HCT116 (cell line): ENCODE measurements at regions not wholly inside any gene's neighbourhood (a gene's known extent, or its start where the extent isn't known, plus 50 kb on each side); places are given as distances from the start of the nearest gene placed in this dataset.

Experiments
- CEBPB ChIP-seq: IDR thresholded peaks from 2 replicates; pipeline ENCODE4 v1.6.1; 2012; ENCODE audit warnings: low read depth
- CTCF ChIP-seq, 3 experiments: fragments of 200-600 bp in 1 of 3; sonication (generic) in 1 of 3; IDR thresholded peaks in 2 of 3; conservative IDR thresholded peaks in 1 of 3; 2 replicates each; pipeline ENCODE4 v1.5.1; 2012 to 2017; ENCODE audit warnings: low read depth in 2 of 3, low read length in 2 of 3, antibody characterized with exemption in 1 of 3, borderline replicate concordance in 1 of 3, control low read depth in 1 of 3, mild to moderate bottlenecking in 1 of 3, mixed read lengths in 1 of 3, mixed run types in 1 of 3, moderate library complexity in 1 of 3; ENCODE audit not compliant: insufficient read depth in 1 of 3
- ELF1 ChIP-seq: IDR thresholded peaks from 2 replicates; pipeline ENCODE4 v1.6.1; 2012; ENCODE audit warnings: low read depth, borderline replicate concordance
- EZH2 ChIP-seq: fragments of 200-600 bp; sonication (generic); IDR thresholded peaks from 2 replicates; pipeline ENCODE4 v1.6.1; 2017; ENCODE audit warnings: antibody characterized with exemption, mixed run types
- EZH2phosphoT487 ChIP-seq: fragments of 200-600 bp; IDR thresholded peaks from 2 replicates; pipeline ENCODE4 v1.6.1; 2018; ENCODE audit warnings: antibody characterized with exemption, borderline replicate concordance
- POLR2A ChIP-seq: IDR thresholded peaks from 2 replicates; pipeline ENCODE4 v1.7.0; 2011; ENCODE audit warnings: borderline replicate concordance; ENCODE audit not compliant: insufficient read depth, insufficient read length; ENCODE audit errors: extremely low read depth
- POLR2AphosphoS5 ChIP-seq: IDR thresholded peaks from 2 replicates; pipeline ENCODE4 v1.6.1; 2011; ENCODE audit warnings: mild to moderate bottlenecking, low read depth, low read length, moderate library complexity
- SIN3A ChIP-seq: IDR thresholded peaks from 2 replicates; pipeline ENCODE4 v1.6.1; 2012; ENCODE audit warnings: low read depth
- SRF ChIP-seq: IDR thresholded peaks from 2 replicates; pipeline ENCODE4 v1.6.1; 2012; ENCODE audit warnings: low read depth
- TCF7L2 ChIP-seq: IDR thresholded peaks from 2 replicates; pipeline ENCODE4 v1.7.0; 2011; ENCODE audit warnings: borderline replicate concordance, inconsistent platforms; ENCODE audit not compliant: insufficient read depth, insufficient read length; ENCODE audit errors: extremely low read depth
- YY1 ChIP-seq: IDR thresholded peaks from 2 replicates; pipeline ENCODE4 v1.6.1; 2011; ENCODE audit warnings: low read length, low read depth, moderate library complexity, mild to moderate bottlenecking; ENCODE audit not compliant: insufficient replicate concordance; ENCODE audit errors: extremely low read depth
- TF ChIP-seq, protein P1 (sequence below): IDR thresholded peaks from 2 replicates; pipeline ENCODE4 v1.6.1; 2012; ENCODE audit warnings: low read depth
- TF ChIP-seq, protein P2 (sequence below): IDR thresholded peaks from 2 replicates; pipeline ENCODE4 v1.6.1; 2012

DNA sequence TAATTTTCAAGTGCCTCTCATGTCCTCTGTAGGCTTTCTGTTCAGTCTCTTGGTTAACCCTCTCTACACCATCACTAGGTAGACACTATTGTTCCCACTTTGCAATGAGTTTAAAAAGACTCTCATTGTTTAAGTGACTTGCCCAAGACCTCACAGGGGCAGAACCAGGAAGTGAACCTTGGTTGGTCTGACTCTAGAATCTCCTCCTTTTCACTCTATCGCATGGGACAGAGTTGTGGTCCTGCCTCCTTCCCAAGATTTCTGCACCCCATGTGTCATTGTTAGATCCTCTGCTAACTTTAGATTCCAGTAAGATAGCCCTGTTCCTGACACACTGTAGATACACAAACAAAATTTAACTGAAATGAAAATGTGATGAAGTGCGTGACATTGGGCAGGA is 481.7 kb upstream of the USP24 start:
- no peak for TF ChIP-seq CTCF (IDR thresholded peaks at IDR 0.05 in 2 of 3, conservative IDR thresholded peaks at IDR 0.05 in 1 of 3; ENCODE audit: borderline replicate concordance in 1 of 3, insufficient read depth in 1 of 3, low read depth in 2 of 3, low read length in 2 of 3)
- TF ChIP-seq POLR2A: no peak
- no peak for TF ChIP-seq EZH2
- no peak for TF ChIP-seq POLR2AphosphoS5
- no peak for TF ChIP-seq TCF7L2
- TF ChIP-seq, protein P1, sequence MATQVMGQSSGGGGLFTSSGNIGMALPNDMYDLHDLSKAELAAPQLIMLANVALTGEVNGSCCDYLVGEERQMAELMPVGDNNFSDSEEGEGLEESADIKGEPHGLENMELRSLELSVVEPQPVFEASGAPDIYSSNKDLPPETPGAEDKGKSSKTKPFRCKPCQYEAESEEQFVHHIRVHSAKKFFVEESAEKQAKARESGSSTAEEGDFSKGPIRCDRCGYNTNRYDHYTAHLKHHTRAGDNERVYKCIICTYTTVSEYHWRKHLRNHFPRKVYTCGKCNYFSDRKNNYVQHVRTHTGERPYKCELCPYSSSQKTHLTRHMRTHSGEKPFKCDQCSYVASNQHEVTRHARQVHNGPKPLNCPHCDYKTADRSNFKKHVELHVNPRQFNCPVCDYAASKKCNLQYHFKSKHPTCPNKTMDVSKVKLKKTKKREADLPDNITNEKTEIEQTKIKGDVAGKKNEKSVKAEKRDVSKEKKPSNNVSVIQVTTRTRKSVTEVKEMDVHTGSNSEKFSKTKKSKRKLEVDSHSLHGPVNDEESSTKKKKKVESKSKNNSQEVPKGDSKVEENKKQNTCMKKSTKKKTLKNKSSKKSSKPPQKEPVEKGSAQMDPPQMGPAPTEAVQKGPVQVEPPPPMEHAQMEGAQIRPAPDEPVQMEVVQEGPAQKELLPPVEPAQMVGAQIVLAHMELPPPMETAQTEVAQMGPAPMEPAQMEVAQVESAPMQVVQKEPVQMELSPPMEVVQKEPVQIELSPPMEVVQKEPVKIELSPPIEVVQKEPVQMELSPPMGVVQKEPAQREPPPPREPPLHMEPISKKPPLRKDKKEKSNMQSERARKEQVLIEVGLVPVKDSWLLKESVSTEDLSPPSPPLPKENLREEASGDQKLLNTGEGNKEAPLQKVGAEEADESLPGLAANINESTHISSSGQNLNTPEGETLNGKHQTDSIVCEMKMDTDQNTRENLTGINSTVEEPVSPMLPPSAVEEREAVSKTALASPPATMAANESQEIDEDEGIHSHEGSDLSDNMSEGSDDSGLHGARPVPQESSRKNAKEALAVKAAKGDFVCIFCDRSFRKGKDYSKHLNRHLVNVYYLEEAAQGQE: no peak
- TF ChIP-seq SIN3A: no peak
- TF ChIP-seq SRF: no peak
- no peak for TF ChIP-seq YY1
- TF ChIP-seq ELF1: no peak
- TF ChIP-seq CEBPB: no peak
- TF ChIP-seq, protein P2, sequence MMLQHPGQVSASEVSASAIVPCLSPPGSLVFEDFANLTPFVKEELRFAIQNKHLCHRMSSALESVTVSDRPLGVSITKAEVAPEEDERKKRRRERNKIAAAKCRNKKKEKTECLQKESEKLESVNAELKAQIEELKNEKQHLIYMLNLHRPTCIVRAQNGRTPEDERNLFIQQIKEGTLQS: no peak
- TF ChIP-seq EZH2phosphoT487: no peak
